Urinary bladder (tissue), 3 donors: ENCODE measurements at regions not wholly inside any gene's neighbourhood (a gene's known extent, or its start where the extent isn't known, plus 50 kb on each side); places are given as distances from the start of the nearest gene placed in this dataset.

ENCODE experiments used
- DNase-seq: peaks from one replicate; pipeline ENCODE4 v3.0.0-alpha.2; 2015; ENCODE audit errors: extremely low spot score
- H3K27ac ChIP-seq: one replicate; pipeline ENCODE4 v1.5.1; 2013; ENCODE audit warnings: low read depth, mild to moderate bottlenecking, moderate library complexity
- H3K36me3 ChIP-seq: one replicate; pipeline ENCODE4 v1.6.1; 2013; ENCODE audit warnings: mild to moderate bottlenecking, moderate library complexity; ENCODE audit not compliant: insufficient read depth
- H3K4me1 ChIP-seq: one replicate; pipeline ENCODE4 v1.6.1; 2013; ENCODE audit warnings: mild to moderate bottlenecking, moderate library complexity; ENCODE audit not compliant: insufficient read depth
- H3K4me3 ChIP-seq: one replicate; pipeline ENCODE4 v1.5.1; 2013; ENCODE audit warnings: low read depth, low read length
- WGBS: extraction: QIAGEN DNeasy Blood & Tissue Kit; methylation state at CpG from one replicate; pipeline ENCODE4 v1.1.7; 2013; 5-methylcytosine and 5-hydroxymethylcytosine counted together
- donor health status: healthy with polysubstance abuse.
- donor health status: healthy.

- Histone ChIP-seq H3K4me3 (no peak overlapping the region), H3K36me3 (no peaks in the 10 kb centered on the region), H3K4me1 (no peaks in the 10 kb centered on the region), H3K27ac (no peak overlapping the region)
- DNase-seq: no peak
- 92% methylated on average over 3 of the region's 3 CpGs for WGBS
These were observed 561.4 kb downstream of the PKHD1 start for GRCh38 chr6:51526049-51526448.

- no peaks in the 10 kb centered on the region for H3K36me3 ChIP-seq
- H3K4me3 ChIP-seq: no peak overlapping the region
- H3K27ac ChIP-seq: no peak overlapping the region
- H3K4me1 ChIP-seq: no peaks in the 10 kb centered on the region
- no peak for DNase-seq
- WGBS: 74% methylated on average over 5 of the region's 5 CpGs
These were observed 560.5 kb downstream of the PKHD1 start for GRCh38 chr6:51526922-51527321.

GRCh38 chr6:51528556-51528955 lies 558.9 kb downstream of the PKHD1 start:
- H3K36me3 ChIP-seq: no peaks in the 10 kb centered on the region
- WGBS: 80% methylated on average over 1 of the region's 1 CpG
- H3K4me1 ChIP-seq: no peaks in the 10 kb centered on the region
- H3K27ac ChIP-seq: no peak overlapping the region
- no peak for DNase-seq
- H3K4me3 ChIP-seq: no peak overlapping the region

- WGBS: 78% methylated on average over 1 of the region's 1 CpG
- no peak overlapping the region for H3K27ac ChIP-seq
- no peaks in the 10 kb centered on the region for H3K36me3 ChIP-seq
- DNase-seq: no peak
- H3K4me1 ChIP-seq: no peaks in the 10 kb centered on the region
- no peak overlapping the region for H3K4me3 ChIP-seq
These were observed 558.2 kb downstream of the PKHD1 start for GRCh38 chr6:51529240-51529639.

GRCh38 chr6:51531623-51532022 lies 555.8 kb downstream of the PKHD1 start:
- DNase-seq: no peak
- WGBS: 61% methylated on average over 2 of the region's 2 CpGs
- no peaks in the 10 kb centered on the region for H3K36me3 ChIP-seq
- H3K27ac ChIP-seq: no peak overlapping the region
- H3K4me3 ChIP-seq: no peak overlapping the region
- no peaks in the 10 kb centered on the region for H3K4me1 ChIP-seq

- DNase-seq: no peak
- no peak overlapping the region for H3K27ac ChIP-seq
- H3K36me3 ChIP-seq: no peaks in the 10 kb centered on the region
- no peak overlapping the region for H3K4me3 ChIP-seq
- 78% methylated on average over 3 of the region's 3 CpGs for WGBS
- no peaks in the 10 kb centered on the region for H3K4me1 ChIP-seq
These were observed 553.5 kb downstream of the PKHD1 start for GRCh38 chr6:51533962-51534361.

- no peaks in the 10 kb centered on the region for H3K36me3 ChIP-seq
- 41% methylated on average over 1 of the region's 1 CpG for WGBS
- H3K4me3 ChIP-seq: no peak overlapping the region
- H3K4me1 ChIP-seq: no peaks in the 10 kb centered on the region
- DNase-seq: no peak
- no peak overlapping the region for H3K27ac ChIP-seq
These were observed 552.1 kb downstream of the PKHD1 start for GRCh38 chr6:51535327-51535726.

- H3K36me3 ChIP-seq: no peaks in the 10 kb centered on the region
- no peak for DNase-seq
- H3K4me3 ChIP-seq: no peak overlapping the region
- no peak overlapping the region for H3K27ac ChIP-seq
- 82% methylated on average over 2 of the region's 2 CpGs for WGBS
- no peaks in the 10 kb centered on the region for H3K4me1 ChIP-seq
These were observed 550.7 kb downstream of the PKHD1 start for GRCh38 chr6:51536728-51537127.

GRCh38 chr6:51541847-51542246 lies 545.6 kb downstream of the PKHD1 start:
- peak; percentile 31 for DNase-seq
- WGBS: 60% methylated on average over 7 of the region's 7 CpGs

GRCh38 chr6:51542475-51542874 lies 544.9 kb downstream of the PKHD1 start:
- Histone ChIP-seq H3K27ac (no peak overlapping the region), H3K4me1 (no peaks in the 10 kb centered on the region), H3K4me3 (no peak overlapping the region), H3K36me3 (no peaks in the 10 kb centered on the region)
- DNase-seq: no peak
- 44% methylated on average over 4 of the region's 4 CpGs for WGBS

More at GRCh38 chr6:51541847-51542246, 545.6 kb downstream of the PKHD1 start:
- Histone ChIP-seq H3K4me1 (no peaks in the 10 kb centered on the region), H3K27ac (no peak overlapping the region), H3K4me3 (no peak overlapping the region), H3K36me3 (no peaks in the 10 kb centered on the region)

GRCh38 chr6:51550243-51550642 lies 537.2 kb downstream of the PKHD1 start:
- DNase-seq: no peak
- Histone ChIP-seq H3K36me3 (no peaks in the 10 kb centered on the region), H3K4me1 (no peaks in the 10 kb centered on the region), H3K27ac (no peak overlapping the region), H3K4me3 (no peak overlapping the region)
- 54% methylated on average over 1 of the region's 1 CpG for WGBS

- 47% methylated on average over 3 of the region's 3 CpGs for WGBS
- no peak overlapping the region for H3K4me3 ChIP-seq
- H3K27ac ChIP-seq: no peak overlapping the region
- no peaks in the 10 kb centered on the region for H3K4me1 ChIP-seq
- DNase-seq: no peak
- no peaks in the 10 kb centered on the region for H3K36me3 ChIP-seq
These were observed 535.0 kb downstream of the PKHD1 start for GRCh38 chr6:51552435-51552834.

GRCh38 chr6:51553246-51554015 lies 534.0 kb downstream of the PKHD1 start:
- Histone ChIP-seq H3K4me1 (no peaks in the 10 kb centered on the region), H3K27ac (no peak overlapping the region), H3K4me3 (no peak overlapping the region), H3K36me3 (no peaks in the 10 kb centered on the region)
- no peak for DNase-seq
- WGBS: 75% methylated on average over 19 of the region's 19 CpGs

GRCh38 chr6:51554029-51554428 lies 533.4 kb downstream of the PKHD1 start:
- H3K4me3 ChIP-seq: no peak overlapping the region
- 77% methylated on average over 3 of the region's 3 CpGs for WGBS
- no peaks in the 10 kb centered on the region for H3K36me3 ChIP-seq
- H3K4me1 ChIP-seq: no peaks in the 10 kb centered on the region
- no peak overlapping the region for H3K27ac ChIP-seq
- no peak for DNase-seq

GRCh38 chr6:51559059-51559458 lies 528.4 kb downstream of the PKHD1 start:
- no peak overlapping the region for H3K27ac ChIP-seq
- 66% methylated on average over 2 of the region's 2 CpGs for WGBS
- H3K4me3 ChIP-seq: no peak overlapping the region

More at GRCh38 chr6:51559059-51559458, 528.4 kb downstream of the PKHD1 start:
- no peak for DNase-seq
- Histone ChIP-seq H3K4me1 (no peaks in the 10 kb centered on the region), H3K36me3 (no peaks in the 10 kb centered on the region)
